ENCODE measurements at regions not wholly inside any gene's neighbourhood (a gene's known extent, or its start where the extent isn't known, plus 50 kb on each side); places are given as distances from the start of the nearest gene placed in this dataset.

GRCh38 chr1:67599085-67599484 is 85.9 kb upstream of the GADD45A start:
- Mint-ChIP-seq H3K4me3 (no peak overlapping the region), H3K9me3 (no peaks in the 10 kb centered on the region), H3K36me3 (ENCODE audit: low read depth) (no peaks in the 10 kb centered on the region), H3K4me1 (no peaks in the 10 kb centered on the region), H3K27ac (ENCODE audit: unreplicated experiment) (peak overlapping the region; percentile 62), H3K27me3 (ENCODE audit: low read depth) (no peaks in the 10 kb centered on the region)
- no peak for DNase-seq (ENCODE audit: low read depth, low spot score)
- no peak for TF ChIP-seq CTCF (conservative IDR thresholded peaks at IDR 0.05)

GRCh38 chr1:67601539-67601938 is 83.5 kb upstream of the GADD45A start:
- H3K27ac Mint-ChIP-seq (ENCODE audit: unreplicated experiment), result no peak overlapping the region
- no peak overlapping the region for H3K4me3 Mint-ChIP-seq
- no peaks in the 10 kb centered on the region for H3K36me3 Mint-ChIP-seq (ENCODE audit: low read depth)
- no peak for DNase-seq (ENCODE audit: low read depth, low spot score)
- peaks cover 13% of the 10 kb centered on the region for H3K4me1 Mint-ChIP-seq
- H3K27me3 Mint-ChIP-seq (ENCODE audit: low read depth), result no peaks in the 10 kb centered on the region
- TF ChIP-seq CTCF (conservative IDR thresholded peaks at IDR 0.05), result no peak
- H3K9me3 Mint-ChIP-seq, result no peaks in the 10 kb centered on the region

GRCh38 chr1:67601955-67602354 is 83.0 kb upstream of the GADD45A start:
- Mint-ChIP-seq H3K27ac (ENCODE audit: unreplicated experiment) (no peak overlapping the region), H3K4me1 (peaks cover 13% of the 10 kb centered on the region), H3K36me3 (ENCODE audit: low read depth) (no peaks in the 10 kb centered on the region), H3K27me3 (ENCODE audit: low read depth) (no peaks in the 10 kb centered on the region), H3K9me3 (no peaks in the 10 kb centered on the region), H3K4me3 (no peak overlapping the region)
- TF ChIP-seq CTCF (conservative IDR thresholded peaks at IDR 0.05), result no peak
- no peak for DNase-seq (ENCODE audit: low read depth, low spot score)

GRCh38 chr1:67604778-67605177 is 80.2 kb upstream of the GADD45A start:
- no peaks in the 10 kb centered on the region for H3K27me3 Mint-ChIP-seq (ENCODE audit: low read depth)
- H3K27ac Mint-ChIP-seq (ENCODE audit: unreplicated experiment), result peak overlapping the region; percentile 61
- no peak for TF ChIP-seq CTCF (conservative IDR thresholded peaks at IDR 0.05)
- H3K4me3 Mint-ChIP-seq, result no peak overlapping the region
- no peak for DNase-seq (ENCODE audit: low read depth, low spot score)
- peaks cover 13% of the 10 kb centered on the region for H3K4me1 Mint-ChIP-seq
- H3K9me3 Mint-ChIP-seq, result no peaks in the 10 kb centered on the region
- no peaks in the 10 kb centered on the region for H3K36me3 Mint-ChIP-seq (ENCODE audit: low read depth)

- no peak for DNase-seq (ENCODE audit: low read depth, low spot score)
- H3K36me3 Mint-ChIP-seq (ENCODE audit: low read depth), result no peaks in the 10 kb centered on the region
- H3K4me3 Mint-ChIP-seq, result no peak overlapping the region
- peak overlapping the region; percentile 61 for H3K27ac Mint-ChIP-seq (ENCODE audit: unreplicated experiment)
- H3K27me3 Mint-ChIP-seq (ENCODE audit: low read depth), result no peaks in the 10 kb centered on the region
- TF ChIP-seq CTCF (conservative IDR thresholded peaks at IDR 0.05), result no peak
- H3K4me1 Mint-ChIP-seq, result peaks cover 13% of the 10 kb centered on the region
- no peaks in the 10 kb centered on the region for H3K9me3 Mint-ChIP-seq
These were observed 79.7 kb upstream of the GADD45A start for GRCh38 chr1:67605209-67605780.
